Breast epithelium (tissue), 4 donors: ENCODE measurements at regions not wholly inside any gene's neighbourhood (a gene's known extent, or its start where the extent isn't known, plus 50 kb on each side); places are given as distances from the start of the nearest gene placed in this dataset.
A peak's percentile ranks its signal among the peaks of the same experiment; 100 is the strongest.

Experiments
- DNase-seq, 2 donors: peaks; one replicate each; pipeline ENCODE4 v3.0.0-alpha.2; 2019; ENCODE audit warnings: low spot score in 2 of 2
- H3K27ac ChIP-seq, 2 donors: fragments of 200-600 bp; sonication (generic) in 1 of 2; one replicate each; pipeline ENCODE4 v1.5.1; 2016 to 2019; ENCODE audit warnings: mild to moderate bottlenecking in 1 of 2
- H3K27me3 ChIP-seq, 2 donors: fragments of 200-600 bp; sonication (generic) in 1 of 2; one replicate each; pipeline versions ENCODE4 v1.5.1 to v1.6.0; 2017 to 2019; ENCODE audit warnings: control low read depth in 1 of 2, mild to moderate bottlenecking in 1 of 2
- H3K36me3 ChIP-seq: fragments of 200-600 bp; one replicate; pipeline ENCODE4 v1.5.1; 2019
- H3K4me1 ChIP-seq, 2 donors: fragments of 200-600 bp; sonication (generic); one replicate each; pipeline ENCODE4 v1.5.1; 2016 to 2019; ENCODE audit warnings: control low read depth in 1 of 2
- H3K4me3 ChIP-seq, 3 donors: fragments of 200-600 bp; sonication (generic); 1 replicate in 2 of 3; 2 replicates in 1 of 3; pipeline ENCODE4 v1.5.1; 2016 to 2019; ENCODE audit warnings: mild to moderate bottlenecking in 3 of 3, moderate library complexity in 2 of 3
- H3K9me3 ChIP-seq, 2 donors: fragments of 200-600 bp; sonication (generic) in 1 of 2; one replicate each; pipeline ENCODE4 v1.5.1; 2016 to 2019; ENCODE audit warnings: control low read depth in 1 of 2
- CTCF ChIP-seq, 3 donors: fragments of 450-650 bp; IDR thresholded peaks; one replicate each; pipeline ENCODE4 v1.5.1; 2016 to 2017; ENCODE audit warnings: antibody characterized with exemption in 3 of 3, mild to moderate bottlenecking in 3 of 3, moderate library complexity in 3 of 3
- POLR2A ChIP-seq: fragments of 450-650 bp; IDR thresholded peaks from one replicate; pipeline ENCODE4 v1.6.1; 2016; ENCODE audit warnings: antibody characterized with exemption, mild to moderate bottlenecking, moderate library complexity
- POLR2AphosphoS5 ChIP-seq, 3 donors: sonication (generic); formaldehyde crosslinking; IDR thresholded peaks; one replicate each; pipeline ENCODE4 v1.6.1; 2017; ENCODE audit warnings: antibody characterized with exemption in 3 of 3
- intact Hi-C: fragments of 100-400 bp; cut with DNase I; formaldehyde crosslinking; loops from one replicate; pipeline ENCODE4 v1.15.1; 2023; ENCODE audit warnings: low total_unique reads

- intact Hi-C loops = no loop called here
- Histone ChIP-seq H3K27ac (no peak overlapping the region), H3K27me3 (peaks cover 0 to 28% of the 10 kb centered on the region in 2 donors), H3K36me3 (no peaks in the 10 kb centered on the region), H3K4me1 (no peaks in the 10 kb centered on the region), H3K9me3 (no peaks in the 10 kb centered on the region), H3K4me3 (no peak overlapping the region)
- no peak for DNase-seq
- no peak for TF ChIP-seq POLR2AphosphoS5 (IDR thresholded peaks at IDR 0.05)
- TF ChIP-seq POLR2A = no peak
These were observed 57.4 kb upstream of the AJAP1 start for GRCh38 chr1:4597020-4597419.

- H3K4me3 ChIP-seq = no peak overlapping the region
- DNase-seq = no peak
- H3K4me1 ChIP-seq = no peaks in the 10 kb centered on the region
- H3K27me3 ChIP-seq = peaks cover 0 to 31% of the 10 kb centered on the region in 2 donors
- TF ChIP-seq CTCF (IDR thresholded peaks at IDR 0.05) (no peak), POLR2A (no peak), POLR2AphosphoS5 (IDR thresholded peaks at IDR 0.05) (no peak)
- H3K27ac ChIP-seq = no peak overlapping the region
- intact Hi-C loops = no loop called here
- no peaks in the 10 kb centered on the region for H3K9me3 ChIP-seq
- no peaks in the 10 kb centered on the region for H3K36me3 ChIP-seq
These were observed 55.8 kb upstream of the AJAP1 start for GRCh38 chr1:4598561-4598960.

GRCh38 chr1:4599521-4599920, 54.9 kb upstream of the AJAP1 start:
- intact Hi-C loops = no loop called here
- no peaks in the 10 kb centered on the region for H3K4me1 ChIP-seq
- no peak for DNase-seq
- no peak overlapping the region for H3K27ac ChIP-seq
- no peaks in the 10 kb centered on the region for H3K36me3 ChIP-seq
- H3K9me3 ChIP-seq = no peaks in the 10 kb centered on the region
- H3K4me3 ChIP-seq = no peak overlapping the region
- H3K27me3 ChIP-seq = peaks cover 0 to 31% of the 10 kb centered on the region in 2 donors
- TF ChIP-seq CTCF (IDR thresholded peaks at IDR 0.05) (no peak), POLR2A (no peak), POLR2AphosphoS5 (IDR thresholded peaks at IDR 0.05) (no peak)

GRCh38 chr1:4599951-4600481, 54.4 kb upstream of the AJAP1 start:
- no peaks in the 10 kb centered on the region for H3K9me3 ChIP-seq
- intact Hi-C loops = no loop called here

GRCh38 chr1:4600615-4601460, 53.6 kb upstream of the AJAP1 start:
- intact Hi-C loops = no loop called here
- H3K4me3 ChIP-seq = no peak overlapping the region
- DNase-seq = peak in 1 of 2 donors; percentile 37

More at GRCh38 chr1:4599951-4600481, 54.4 kb upstream of the AJAP1 start:
- Histone ChIP-seq H3K36me3 (no peaks in the 10 kb centered on the region), H3K4me1 (no peaks in the 10 kb centered on the region), H3K4me3 (no peak overlapping the region), H3K27me3 (peaks cover 0 to 35% of the 10 kb centered on the region in 2 donors), H3K27ac (no peak overlapping the region)
- no peak for TF ChIP-seq CTCF (IDR thresholded peaks at IDR 0.05)
- no peak for DNase-seq

More at GRCh38 chr1:4600615-4601460, 53.6 kb upstream of the AJAP1 start:
- no peaks in the 10 kb centered on the region for H3K36me3 ChIP-seq
- no peaks in the 10 kb centered on the region for H3K9me3 ChIP-seq
- H3K27me3 ChIP-seq = peaks cover 0 to 43% of the 10 kb centered on the region in 2 donors
- H3K4me1 ChIP-seq = no peaks in the 10 kb centered on the region
- H3K27ac ChIP-seq = no peak overlapping the region
- TF ChIP-seq POLR2A (no peak), CTCF (IDR thresholded peaks at IDR 0.05) (no peak), POLR2AphosphoS5 (IDR thresholded peaks at IDR 0.05) (no peak)
